HG02938 (cell line): ENCODE measurements at regions not wholly inside any gene's neighbourhood (a gene's known extent, or its start where the extent isn't known, plus 50 kb on each side); places are given as distances from the start of the nearest gene placed in this dataset.
A peak's percentile ranks its signal among the peaks of the same experiment; 100 is the strongest.
"Not testable (repeated sequence)": the region's sequence is repeated elsewhere in the genome, so short reads cannot be mapped to it uniquely, and the experiment has no call there.

Experiments used
- ATAC-seq: cut with Tn5 transposase; IDR thresholded peaks from one replicate; pipeline ENCODE4 v1.9.1; 2021; ENCODE audit warnings: mild to moderate bottlenecking, moderate library complexity; ENCODE audit not compliant: unreplicated experiment

GRCh38 chr5:128722551-128722950 is 184.5 kb upstream of the FBN2 start:
- ATAC-seq = no peak

GRCh38 chr5:128730021-128730420 is 192.0 kb upstream of the FBN2 start:
- not testable (repeated sequence) for ATAC-seq

- not testable (repeated sequence) for ATAC-seq
Measured at GRCh38 chr5:128735656-128736055, 197.6 kb upstream of the FBN2 start.

- ATAC-seq = no peak
Measured at GRCh38 chr5:128736553-128736952, 198.5 kb upstream of the FBN2 start.

GRCh38 chr5:128749136-128749898 is 211.3 kb upstream of the FBN2 start:
- no peak for ATAC-seq

GRCh38 chr5:128750155-128750554 is 212.1 kb upstream of the FBN2 start:
- no peak for ATAC-seq

DNA sequence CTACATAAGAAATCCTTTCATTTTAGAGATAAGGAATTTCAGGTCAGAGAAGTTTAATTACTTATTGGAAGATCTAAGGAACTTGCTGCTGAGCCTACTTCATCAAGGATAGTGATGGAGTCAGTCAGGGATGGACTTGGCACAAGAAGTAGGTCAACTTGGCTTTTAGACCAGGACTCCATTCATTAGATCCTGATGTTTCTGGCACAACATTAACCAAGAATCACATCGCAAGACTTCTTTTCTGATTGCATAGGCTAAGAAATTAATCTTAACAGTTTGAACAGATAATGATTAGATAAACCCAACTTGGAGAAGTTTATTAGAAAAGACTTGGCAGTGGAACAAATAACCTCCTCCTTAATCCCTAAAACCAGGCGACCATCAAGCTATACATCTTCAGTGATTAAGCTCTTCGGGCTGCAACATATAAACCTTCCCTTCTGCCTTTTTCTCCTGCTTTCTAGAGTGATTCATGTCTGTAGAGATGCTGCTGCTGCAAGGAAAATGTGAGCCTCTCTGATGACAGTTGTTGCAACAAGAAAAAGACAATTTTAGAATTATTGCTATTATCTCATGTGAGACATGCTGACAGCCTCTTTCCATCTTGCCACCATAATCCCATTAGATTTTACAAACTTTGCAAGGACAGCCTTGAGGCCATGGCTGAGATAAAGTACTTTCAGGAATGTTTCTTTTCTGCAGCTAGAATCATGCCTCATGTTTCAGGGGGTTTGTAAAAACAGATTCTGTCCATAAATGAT is 207.9 kb upstream of the SLC27A6 start:
- ATAC-seq = no peak

GRCh38 chr5:128762661-128763306 is 202.5 kb upstream of the SLC27A6 start:
- ATAC-seq = no peak

GRCh38 chr5:128763321-128763720 is 202.0 kb upstream of the SLC27A6 start:
- no peak for ATAC-seq

- ATAC-seq = no peak
Measured at GRCh38 chr5:128764601-128765310, 200.5 kb upstream of the SLC27A6 start.

GRCh38 chr5:128765448-128766061 is 199.7 kb upstream of the SLC27A6 start:
- no peak for ATAC-seq

GRCh38 chr5:128766406-128766805 is 198.9 kb upstream of the SLC27A6 start:
- ATAC-seq = no peak

- ATAC-seq = no peak
Measured at GRCh38 chr5:128770907-128771306, 194.4 kb upstream of the SLC27A6 start.

GRCh38 chr5:128772356-128772755 is 192.9 kb upstream of the SLC27A6 start:
- no peak for ATAC-seq

- ATAC-seq = no peak
Measured at GRCh38 chr5:128773378-128773777, 191.9 kb upstream of the SLC27A6 start.

GRCh38 chr5:128774605-128775004 is 190.7 kb upstream of the SLC27A6 start:
- ATAC-seq = peak; percentile 45

GRCh38 chr5:128775558-128775957 is 189.7 kb upstream of the SLC27A6 start:
- no peak for ATAC-seq

- ATAC-seq = peak; percentile 84
Measured at GRCh38 chr5:128777052-128777451, 188.2 kb upstream of the SLC27A6 start.

GRCh38 chr5:128778474-128778873 is 186.8 kb upstream of the SLC27A6 start:
- no peak for ATAC-seq

- no peak for ATAC-seq
Measured at GRCh38 chr5:128782446-128782845, 182.8 kb upstream of the SLC27A6 start.

DNA sequence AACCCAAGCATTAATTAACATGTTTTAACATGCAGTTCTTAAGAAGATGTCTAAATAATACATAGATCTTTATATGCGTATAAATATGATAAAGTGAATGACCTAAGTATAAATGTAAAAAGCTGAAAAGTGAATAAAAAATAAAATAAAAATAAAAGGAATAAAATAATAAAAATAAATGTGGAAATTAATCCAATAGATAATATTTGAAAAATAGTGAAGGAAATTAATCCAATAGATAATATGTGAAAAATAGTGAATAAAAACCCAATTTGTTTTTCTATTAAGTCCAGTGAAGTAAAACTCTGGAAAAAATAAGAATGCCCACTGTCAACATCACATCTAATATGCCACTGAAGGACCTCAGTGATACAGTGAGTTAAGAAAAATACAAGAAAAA is 180.6 kb upstream of the SLC27A6 start:
- ATAC-seq = no peak
